Mesothelial cell of epicardium (in vitro differentiated cells): ENCODE measurements at regions not wholly inside any gene's neighbourhood (a gene's known extent, or its start where the extent isn't known, plus 50 kb on each side); places are given as distances from the start of the nearest gene placed in this dataset.

Experiments
- DNase-seq, 2 experiments: peaks; one replicate each; pipeline ENCODE4 v3.0.0; 2021; ENCODE audit warnings: low spot score in 2 of 2; ENCODE audit not compliant: unreplicated experiment in 2 of 2
- H3K27ac Mint-ChIP-seq: 2 replicates; pipeline ENCODE4 v1.8.0; 2021; ENCODE audit warnings: mixed read lengths
- H3K27me3 Mint-ChIP-seq: 2 replicates; pipeline ENCODE4 v1.8.0; 2021; ENCODE audit warnings: low read depth, mixed read lengths
- H3K36me3 Mint-ChIP-seq: 2 replicates; pipeline ENCODE4 v1.8.0; 2021; ENCODE audit warnings: mixed read lengths
- H3K4me1 Mint-ChIP-seq: 2 replicates; pipeline ENCODE4 v1.8.0; 2021; ENCODE audit warnings: mixed read lengths
- H3K4me3 Mint-ChIP-seq: 2 replicates; pipeline ENCODE4 v1.8.0; 2021; ENCODE audit warnings: mild to moderate bottlenecking, moderate library complexity, mixed read lengths
- H3K9me3 Mint-ChIP-seq: 2 replicates; pipeline ENCODE4 v1.8.0; 2021; ENCODE audit warnings: mixed read lengths
- TF ChIP-seq, protein P1 (sequence below): fragments of 200-600 bp; sonication (generic); IDR thresholded peaks from one replicate; pipeline ENCODE4 v1.5.0; 2021; ENCODE audit warnings: antibody characterized with exemption; ENCODE audit not compliant: unreplicated experiment

DNA sequence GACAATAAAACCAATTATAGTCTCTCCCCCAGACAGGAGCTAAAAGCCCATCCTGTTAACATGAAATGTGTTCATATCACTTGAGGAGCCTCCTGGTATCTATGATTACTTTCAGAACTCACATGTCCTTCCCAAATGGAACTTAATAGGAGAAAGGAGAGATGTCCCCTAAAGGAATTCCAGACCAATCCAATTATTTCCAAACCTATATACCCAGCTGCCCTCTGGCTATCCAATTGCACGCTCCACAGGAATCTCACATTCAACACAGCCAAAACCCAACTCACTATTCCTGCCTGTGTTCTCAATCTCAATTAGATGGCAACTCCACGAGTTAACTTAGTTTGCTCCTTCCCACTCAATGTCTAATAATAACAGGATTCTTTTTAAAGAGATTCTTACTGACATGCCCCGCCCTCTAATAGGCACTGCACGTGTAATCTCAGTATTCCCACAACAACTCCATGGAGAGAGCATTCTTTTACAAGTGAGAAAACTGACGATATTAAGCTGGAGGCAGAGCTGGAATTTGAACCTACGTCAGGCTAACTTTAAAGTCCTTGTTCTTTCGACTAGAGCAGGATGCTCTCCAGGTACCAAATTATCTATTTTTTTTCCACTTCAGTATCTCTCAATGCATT lies 59.1 kb upstream of the SEC16B start:
- Mint-ChIP-seq H3K36me3 (peaks cover 4% of the 10 kb centered on the region), H3K4me3 (no peak overlapping the region), H3K27me3 (no peaks in the 10 kb centered on the region), H3K27ac (no peak overlapping the region), H3K9me3 (no peaks in the 10 kb centered on the region), H3K4me1 (peaks cover 13% of the 10 kb centered on the region)
- DNase-seq: no peak
- TF ChIP-seq, protein P1, sequence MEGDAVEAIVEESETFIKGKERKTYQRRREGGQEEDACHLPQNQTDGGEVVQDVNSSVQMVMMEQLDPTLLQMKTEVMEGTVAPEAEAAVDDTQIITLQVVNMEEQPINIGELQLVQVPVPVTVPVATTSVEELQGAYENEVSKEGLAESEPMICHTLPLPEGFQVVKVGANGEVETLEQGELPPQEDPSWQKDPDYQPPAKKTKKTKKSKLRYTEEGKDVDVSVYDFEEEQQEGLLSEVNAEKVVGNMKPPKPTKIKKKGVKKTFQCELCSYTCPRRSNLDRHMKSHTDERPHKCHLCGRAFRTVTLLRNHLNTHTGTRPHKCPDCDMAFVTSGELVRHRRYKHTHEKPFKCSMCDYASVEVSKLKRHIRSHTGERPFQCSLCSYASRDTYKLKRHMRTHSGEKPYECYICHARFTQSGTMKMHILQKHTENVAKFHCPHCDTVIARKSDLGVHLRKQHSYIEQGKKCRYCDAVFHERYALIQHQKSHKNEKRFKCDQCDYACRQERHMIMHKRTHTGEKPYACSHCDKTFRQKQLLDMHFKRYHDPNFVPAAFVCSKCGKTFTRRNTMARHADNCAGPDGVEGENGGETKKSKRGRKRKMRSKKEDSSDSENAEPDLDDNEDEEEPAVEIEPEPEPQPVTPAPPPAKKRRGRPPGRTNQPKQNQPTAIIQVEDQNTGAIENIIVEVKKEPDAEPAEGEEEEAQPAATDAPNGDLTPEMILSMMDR: no peak

DNA sequence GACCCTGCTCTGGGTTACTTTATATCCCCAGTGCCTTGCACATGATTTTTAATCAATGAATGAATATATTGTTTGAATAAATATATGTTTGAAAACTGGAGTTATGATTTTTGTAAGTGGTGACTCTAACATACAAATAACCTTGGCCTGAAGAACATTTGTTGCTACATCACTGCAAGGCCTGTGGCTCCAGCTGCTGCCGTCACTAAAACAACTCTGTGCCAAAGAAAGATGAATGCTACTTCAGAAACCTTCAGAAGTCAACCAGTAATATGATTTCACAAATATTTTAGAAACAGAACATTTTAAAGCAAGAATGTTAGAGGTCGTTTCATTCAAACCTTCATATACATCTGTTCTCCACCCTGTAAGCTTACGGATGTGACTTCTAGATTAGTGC lies 60.6 kb upstream of the SEC16B start:
- H3K4me3 Mint-ChIP-seq: no peak overlapping the region
- DNase-seq: no peak
- H3K9me3 Mint-ChIP-seq: no peaks in the 10 kb centered on the region
- TF ChIP-seq, protein P1: no peak
- H3K27me3 Mint-ChIP-seq: no peaks in the 10 kb centered on the region
- H3K4me1 Mint-ChIP-seq: peaks cover 13% of the 10 kb centered on the region
- H3K27ac Mint-ChIP-seq: no peak overlapping the region
- H3K36me3 Mint-ChIP-seq: no peaks in the 10 kb centered on the region

DNA sequence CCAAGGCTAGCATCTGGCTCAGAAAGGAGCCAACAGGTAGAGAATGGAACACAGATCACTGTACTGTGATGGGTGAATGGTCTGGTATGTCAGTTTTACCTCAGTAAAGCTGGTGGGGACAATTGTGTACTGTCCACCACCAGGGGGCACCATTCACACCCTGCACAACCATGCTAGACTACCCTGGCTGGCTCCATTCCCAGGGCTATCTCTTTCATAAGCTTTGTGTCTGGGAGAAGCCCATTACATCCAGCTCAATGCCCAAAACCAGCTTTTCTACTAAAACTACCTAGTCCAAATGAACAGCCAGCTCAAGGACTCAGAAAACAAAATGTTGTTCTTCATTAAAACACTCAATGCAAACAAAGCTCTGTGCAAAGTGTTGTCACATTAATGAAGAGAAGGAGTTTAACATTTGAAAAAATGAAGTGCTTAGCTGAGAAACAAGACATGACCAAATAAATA lies 62.0 kb upstream of the RASAL2 start:
- DNase-seq: peak; percentile 76 to 84
- H3K4me3 Mint-ChIP-seq: no peak overlapping the region
- H3K36me3 Mint-ChIP-seq: no peaks in the 10 kb centered on the region
- no peaks in the 10 kb centered on the region for H3K27me3 Mint-ChIP-seq
- H3K27ac Mint-ChIP-seq: peak overlapping the region; percentile 26
- peaks cover 13% of the 10 kb centered on the region for H3K4me1 Mint-ChIP-seq
- no peaks in the 10 kb centered on the region for H3K9me3 Mint-ChIP-seq
- TF ChIP-seq, protein P1: peak; percentile 83

GRCh38 chr1:178033019-178033418 lies 60.9 kb upstream of the RASAL2 start:
- Mint-ChIP-seq H3K36me3 (no peaks in the 10 kb centered on the region), H3K4me1 (peaks cover 13% of the 10 kb centered on the region), H3K27me3 (no peaks in the 10 kb centered on the region), H3K27ac (no peak overlapping the region), H3K4me3 (no peak overlapping the region), H3K9me3 (no peaks in the 10 kb centered on the region)
- TF ChIP-seq, protein P1: no peak
- DNase-seq: no peak

- H3K4me3 Mint-ChIP-seq: no peak overlapping the region
- no peak overlapping the region for H3K27ac Mint-ChIP-seq
- H3K4me1 Mint-ChIP-seq: peaks cover 13% of the 10 kb centered on the region
- TF ChIP-seq, protein P1: no peak
- H3K36me3 Mint-ChIP-seq: no peaks in the 10 kb centered on the region
- DNase-seq: no peak
- H3K27me3 Mint-ChIP-seq: no peaks in the 10 kb centered on the region
- H3K9me3 Mint-ChIP-seq: no peaks in the 10 kb centered on the region
Observed at GRCh38 chr1:178034676-178035075, 59.2 kb upstream of the RASAL2 start.
